Progenitor cell of endocrine pancreas (in vitro differentiated cells): ENCODE measurements at regions not wholly inside any gene's neighbourhood (a gene's known extent, or its start where the extent isn't known, plus 50 kb on each side); places are given as distances from the start of the nearest gene placed in this dataset.

ENCODE experiments used
- DNase-seq: peaks from one replicate; pipeline ENCODE4 v3.0.0; 2021; ENCODE audit warnings: low spot score; ENCODE audit not compliant: unreplicated experiment
- H3K27ac Mint-ChIP-seq: 2 replicates; pipeline ENCODE4 v1.8.0; 2021; ENCODE audit warnings: mild to moderate bottlenecking, moderate library complexity, mixed read lengths
- H3K27me3 Mint-ChIP-seq: 2 replicates; pipeline ENCODE4 v1.8.0; 2021; ENCODE audit warnings: mixed read lengths
- H3K36me3 Mint-ChIP-seq: 2 replicates; pipeline ENCODE4 v1.8.0; 2022; ENCODE audit warnings: mixed read lengths; ENCODE audit not compliant: insufficient read depth
- H3K4me1 Mint-ChIP-seq: 2 replicates; pipeline ENCODE4 v1.8.0; 2021; ENCODE audit warnings: low read depth, mixed read lengths
- H3K4me3 Mint-ChIP-seq: 2 replicates; pipeline ENCODE4 v1.8.0; 2021; ENCODE audit warnings: low read depth, mild to moderate bottlenecking, moderate library complexity, mixed read lengths
- H3K9me3 Mint-ChIP-seq: 2 replicates; pipeline ENCODE4 v1.8.0; 2021; ENCODE audit warnings: low read depth, mixed read lengths
- CTCF ChIP-seq: fragments of 200-600 bp; sonication (generic); IDR thresholded peaks from one replicate; pipeline ENCODE4 v1.5.0; 2021; ENCODE audit warnings: antibody characterized with exemption, mild to moderate bottlenecking; ENCODE audit not compliant: unreplicated experiment

GRCh38 chr1:36591278-36591677 lies 108.6 kb upstream of the CSF3R start:
- Mint-ChIP-seq H3K4me3 (no peak overlapping the region), H3K9me3 (no peaks in the 10 kb centered on the region), H3K4me1 (peaks cover 22% of the 10 kb centered on the region), H3K36me3 (no peaks in the 10 kb centered on the region), H3K27me3 (peaks cover 44% of the 10 kb centered on the region), H3K27ac (no peak overlapping the region)
- no peak for TF ChIP-seq CTCF
- DNase-seq: no peak

GRCh38 chr1:36590771-36591170 lies 108.1 kb upstream of the CSF3R start:
- no peak for DNase-seq
- no peaks in the 10 kb centered on the region for H3K36me3 Mint-ChIP-seq
- peaks cover 50% of the 10 kb centered on the region for H3K27me3 Mint-ChIP-seq
- H3K9me3 Mint-ChIP-seq: no peaks in the 10 kb centered on the region
- H3K27ac Mint-ChIP-seq: no peak overlapping the region
- H3K4me3 Mint-ChIP-seq: no peak overlapping the region
- peaks cover 24% of the 10 kb centered on the region for H3K4me1 Mint-ChIP-seq
- no peak for TF ChIP-seq CTCF

GRCh38 chr1:36590264-36590663 lies 107.6 kb upstream of the CSF3R start:
- Mint-ChIP-seq H3K27me3 (peaks cover 54% of the 10 kb centered on the region), H3K27ac (no peak overlapping the region), H3K9me3 (no peaks in the 10 kb centered on the region), H3K36me3 (no peaks in the 10 kb centered on the region), H3K4me3 (no peak overlapping the region), H3K4me1 (peaks cover 20% of the 10 kb centered on the region)
- no peak for DNase-seq
- no peak for TF ChIP-seq CTCF

- Mint-ChIP-seq H3K27ac (no peak overlapping the region), H3K9me3 (no peaks in the 10 kb centered on the region), H3K36me3 (no peaks in the 10 kb centered on the region), H3K27me3 (peaks cover 61% of the 10 kb centered on the region), H3K4me1 (peaks cover 18% of the 10 kb centered on the region), H3K4me3 (no peak overlapping the region)
- no peak for DNase-seq
- no peak for TF ChIP-seq CTCF
Measured at GRCh38 chr1:36588972-36589371, 106.3 kb upstream of the CSF3R start.

- DNase-seq: no peak
- peaks cover 61% of the 10 kb centered on the region for H3K27me3 Mint-ChIP-seq
- no peak for TF ChIP-seq CTCF
- no peaks in the 10 kb centered on the region for H3K36me3 Mint-ChIP-seq
- H3K27ac Mint-ChIP-seq: no peak overlapping the region
- H3K4me3 Mint-ChIP-seq: no peak overlapping the region
- no peaks in the 10 kb centered on the region for H3K9me3 Mint-ChIP-seq
- H3K4me1 Mint-ChIP-seq: peaks cover 16% of the 10 kb centered on the region
Measured at GRCh38 chr1:36585569-36586548, 103.1 kb upstream of the CSF3R start.
